D721Med (cell line): ENCODE measurements at regions not wholly inside any gene's neighbourhood (a gene's known extent, or its start where the extent isn't known, plus 50 kb on each side); places are given as distances from the start of the nearest gene placed in this dataset.

ENCODE experiments used
- DNase-seq: peaks from one replicate; pipeline ENCODE4 v3.0.0; 2011; ENCODE audit warnings: low spot score; ENCODE audit not compliant: insufficient read length
- FAIRE-seq: peaks from 2 replicates; lab custom pipeline; 2011; peaks lifted over from hg19 to GRCh38; lab: Jason Lieb, UNC
- TF ChIP-seq, protein P1 (sequence below): IDR thresholded peaks from 2 replicates; pipeline ENCODE4 v1.5.1; 2012; ENCODE audit warnings: mild to moderate bottlenecking, control low read depth; ENCODE audit not compliant: insufficient read depth; ENCODE audit errors: missing control alignments

DNA sequence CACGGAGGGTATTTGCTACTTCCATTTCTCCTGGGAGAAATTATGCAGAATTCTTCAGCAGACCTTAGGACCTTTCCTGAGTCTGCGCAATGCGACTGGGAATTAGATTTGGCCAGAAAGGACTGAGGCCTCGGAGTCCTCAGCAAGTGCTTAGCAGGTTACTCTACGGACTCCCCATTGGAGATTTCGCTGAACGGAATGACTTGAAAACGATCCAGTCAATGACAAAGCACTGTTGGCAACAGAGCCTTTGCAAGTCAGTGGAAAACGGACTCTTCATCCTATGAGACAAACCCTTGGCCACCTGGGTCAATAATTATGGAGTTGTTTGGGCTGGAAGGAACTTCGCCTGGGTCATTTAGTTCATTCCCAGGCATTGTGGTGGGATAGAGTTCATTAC is 107.4 kb downstream of the FAM204A start:
- FAIRE-seq = no peak
- no peak for DNase-seq
- TF ChIP-seq, protein P1, sequence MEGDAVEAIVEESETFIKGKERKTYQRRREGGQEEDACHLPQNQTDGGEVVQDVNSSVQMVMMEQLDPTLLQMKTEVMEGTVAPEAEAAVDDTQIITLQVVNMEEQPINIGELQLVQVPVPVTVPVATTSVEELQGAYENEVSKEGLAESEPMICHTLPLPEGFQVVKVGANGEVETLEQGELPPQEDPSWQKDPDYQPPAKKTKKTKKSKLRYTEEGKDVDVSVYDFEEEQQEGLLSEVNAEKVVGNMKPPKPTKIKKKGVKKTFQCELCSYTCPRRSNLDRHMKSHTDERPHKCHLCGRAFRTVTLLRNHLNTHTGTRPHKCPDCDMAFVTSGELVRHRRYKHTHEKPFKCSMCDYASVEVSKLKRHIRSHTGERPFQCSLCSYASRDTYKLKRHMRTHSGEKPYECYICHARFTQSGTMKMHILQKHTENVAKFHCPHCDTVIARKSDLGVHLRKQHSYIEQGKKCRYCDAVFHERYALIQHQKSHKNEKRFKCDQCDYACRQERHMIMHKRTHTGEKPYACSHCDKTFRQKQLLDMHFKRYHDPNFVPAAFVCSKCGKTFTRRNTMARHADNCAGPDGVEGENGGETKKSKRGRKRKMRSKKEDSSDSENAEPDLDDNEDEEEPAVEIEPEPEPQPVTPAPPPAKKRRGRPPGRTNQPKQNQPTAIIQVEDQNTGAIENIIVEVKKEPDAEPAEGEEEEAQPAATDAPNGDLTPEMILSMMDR = no peak

DNA sequence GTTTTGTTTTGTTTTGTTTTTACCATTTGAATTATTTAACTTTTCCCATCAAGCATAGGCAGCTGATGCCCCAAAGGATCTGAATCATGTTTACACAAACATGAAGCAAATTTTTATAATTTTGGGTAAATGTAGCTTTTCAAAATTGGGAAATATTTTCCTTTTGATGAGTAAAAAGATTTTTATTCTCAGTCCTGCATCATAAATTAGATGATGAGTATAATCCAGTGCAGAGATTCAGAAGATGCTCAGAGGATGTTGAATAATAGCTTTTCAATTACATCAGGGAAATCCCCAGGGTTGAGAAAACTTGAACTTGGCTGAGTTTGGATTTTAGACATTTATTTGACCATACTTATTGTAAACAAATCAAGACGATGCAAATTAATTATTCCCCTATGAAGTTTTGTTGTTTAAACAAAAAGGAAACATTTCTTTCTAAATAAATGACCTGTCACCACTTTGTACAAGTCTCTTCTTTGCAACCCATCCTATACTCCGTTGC is 121.7 kb downstream of the FAM204A start:
- no peak for DNase-seq
- TF ChIP-seq, protein P1 = no peak
- FAIRE-seq = no peak

DNA sequence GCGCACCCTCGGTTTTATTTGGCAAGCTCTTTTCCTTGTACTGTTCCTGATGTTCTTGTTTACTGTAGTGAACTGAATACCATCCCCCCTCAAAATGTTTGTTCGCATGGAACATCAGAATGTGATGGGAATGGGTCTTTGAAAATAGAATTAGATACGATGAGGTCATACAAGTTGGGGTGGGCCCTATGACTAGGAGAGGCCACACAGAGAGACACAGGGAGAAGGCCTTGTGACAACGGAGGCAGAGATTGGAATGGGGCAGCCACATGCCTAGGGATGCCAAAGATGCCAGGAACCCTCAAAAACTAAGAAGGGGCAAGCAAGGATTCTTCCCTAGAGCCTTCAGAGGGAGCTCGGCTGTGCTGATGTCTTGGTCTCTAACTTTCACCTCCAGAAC is 123.6 kb downstream of the FAM204A start:
- DNase-seq (no peak), FAIRE-seq (no peak)
- TF ChIP-seq, protein P1 = no peak

DNA sequence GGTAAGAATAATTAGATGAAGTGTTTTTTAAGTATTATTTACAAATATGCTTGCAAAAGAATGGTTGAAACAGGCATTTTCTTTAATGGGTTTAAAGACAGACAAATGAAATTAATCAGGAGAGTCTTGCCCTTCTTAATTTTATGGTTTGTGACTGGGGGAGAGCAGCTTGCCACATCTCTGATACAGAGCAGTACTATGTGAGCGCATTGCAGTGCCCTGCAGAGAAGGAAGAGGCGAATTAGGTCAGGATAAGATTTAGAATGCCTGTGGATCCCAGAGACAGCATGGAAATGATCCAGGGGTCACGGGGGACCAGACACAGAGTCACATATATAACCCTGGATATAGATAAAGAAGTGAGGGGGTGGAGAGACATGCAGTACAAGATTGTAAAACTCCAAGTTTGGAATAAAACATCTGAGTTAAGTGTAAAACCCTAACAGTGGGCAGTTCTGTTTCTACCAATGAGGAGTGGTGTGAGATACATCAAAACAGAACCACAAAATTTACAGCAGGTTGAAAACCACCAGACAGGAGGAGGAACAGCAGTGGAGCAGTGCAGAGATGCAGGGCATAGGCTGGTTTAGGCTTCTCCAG is 125.5 kb downstream of the FAM204A start:
- no peak for FAIRE-seq
- TF ChIP-seq, protein P1 = no peak
- DNase-seq = no peak

DNA sequence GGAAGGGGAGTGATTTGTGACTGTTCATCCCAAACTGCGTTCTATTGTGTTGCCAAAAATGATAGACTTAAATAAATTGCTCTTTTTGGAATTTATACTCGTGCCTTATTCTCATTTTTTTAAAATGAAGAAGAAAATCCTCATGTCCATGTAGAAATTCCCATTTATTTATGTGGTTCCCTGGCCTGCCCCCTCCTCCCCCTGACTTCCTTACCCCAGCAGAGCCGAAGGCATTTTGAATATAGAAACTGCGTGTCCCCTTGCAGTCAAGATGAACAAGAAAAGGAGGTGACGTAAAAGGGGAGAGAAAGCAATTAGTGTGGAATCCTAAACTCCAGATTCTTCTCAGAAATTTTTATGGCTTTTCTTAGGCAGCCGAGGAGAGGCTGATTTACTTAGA is 126.1 kb downstream of the FAM204A start:
- DNase-seq (no peak), FAIRE-seq (no peak)
- TF ChIP-seq, protein P1 = no peak

DNA sequence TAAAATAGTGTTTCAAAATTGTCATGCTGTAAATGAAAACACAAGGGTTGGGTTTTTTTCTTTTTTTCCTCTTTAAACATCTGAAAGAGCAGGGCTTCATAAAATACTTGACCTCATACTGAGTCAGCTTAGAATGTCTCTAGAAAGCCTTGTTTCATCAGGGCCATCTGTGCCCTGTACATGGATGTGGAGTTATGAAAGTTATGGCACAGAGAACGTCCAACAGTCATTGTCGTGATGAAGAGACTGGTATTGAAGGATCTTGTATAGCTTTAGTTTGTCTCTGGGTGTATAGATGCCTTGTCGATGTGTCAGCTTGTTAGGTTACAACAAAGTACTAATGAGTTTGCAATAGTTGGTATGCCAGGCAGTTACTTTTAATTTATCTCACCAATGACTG is 127.3 kb downstream of the FAM204A start:
- DNase-seq (no peak), FAIRE-seq (no peak)
- TF ChIP-seq, protein P1 = no peak

DNA sequence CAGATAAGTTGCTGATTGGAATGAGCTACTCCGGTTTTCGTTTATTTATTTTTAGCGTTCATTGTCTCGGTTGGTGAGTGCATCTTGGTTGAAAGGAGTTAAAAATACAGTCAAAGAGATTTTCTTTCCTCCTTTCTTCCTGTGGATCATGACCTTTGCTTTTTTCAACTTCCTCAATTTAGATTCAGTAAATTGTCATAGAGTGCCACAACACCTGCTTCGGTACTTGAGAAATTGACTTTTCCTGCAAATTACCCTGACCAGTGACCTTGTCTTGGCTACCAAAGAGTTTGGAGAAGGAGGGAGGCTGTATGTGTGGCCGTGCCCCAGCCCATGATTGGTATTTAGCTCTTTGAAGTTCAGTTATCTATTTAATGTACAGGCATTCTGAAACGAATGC is 128.7 kb downstream of the FAM204A start:
- FAIRE-seq = no peak
- TF ChIP-seq, protein P1 = no peak
- no peak for DNase-seq
